Neural progenitor cell (in vitro differentiated cells): ENCODE measurements at regions not wholly inside any gene's neighbourhood (a gene's known extent, or its start where the extent isn't known, plus 50 kb on each side); places are given as distances from the start of the nearest gene placed in this dataset.

Experiments used
- EZH2 ChIP-seq: fragments of 200-600 bp; sonication (generic); IDR thresholded peaks from 2 replicates; pipeline ENCODE4 v1.6.1; 2017; ENCODE audit warnings: antibody characterized with exemption, mild to moderate bottlenecking, moderate library complexity
- EZH2phosphoT487 ChIP-seq: fragments of 200-600 bp; sonication (generic); IDR thresholded peaks from 2 replicates; pipeline ENCODE4 v1.6.1; 2017; ENCODE audit warnings: antibody characterized with exemption
- TF ChIP-seq, protein P1 (sequence below): fragments of 200-600 bp; sonication (generic); IDR thresholded peaks from 2 replicates; pipeline ENCODE4 v1.5.1; 2017; ENCODE audit warnings: antibody characterized with exemption, mild to moderate bottlenecking

DNA sequence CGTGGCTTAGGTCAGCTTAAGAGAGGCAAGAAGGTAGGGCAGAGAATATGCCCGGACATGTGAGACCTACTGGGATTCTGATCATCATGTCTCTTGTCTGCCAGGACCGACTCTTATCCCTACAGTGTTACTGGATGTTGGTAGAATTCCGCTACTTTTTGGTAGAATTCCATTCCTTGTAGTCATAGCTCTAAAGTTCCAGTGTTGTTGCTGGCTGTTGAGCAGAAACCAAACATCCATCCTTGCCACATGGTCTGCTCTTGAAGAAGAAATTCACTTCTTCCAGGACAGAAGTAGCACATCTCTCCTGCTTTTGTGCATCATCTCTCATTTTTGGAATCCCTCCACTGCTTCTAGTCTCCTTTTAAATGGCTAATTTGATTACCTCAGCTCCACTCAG, 453.7 kb downstream of the RPL10L start:
- TF ChIP-seq, protein P1, sequence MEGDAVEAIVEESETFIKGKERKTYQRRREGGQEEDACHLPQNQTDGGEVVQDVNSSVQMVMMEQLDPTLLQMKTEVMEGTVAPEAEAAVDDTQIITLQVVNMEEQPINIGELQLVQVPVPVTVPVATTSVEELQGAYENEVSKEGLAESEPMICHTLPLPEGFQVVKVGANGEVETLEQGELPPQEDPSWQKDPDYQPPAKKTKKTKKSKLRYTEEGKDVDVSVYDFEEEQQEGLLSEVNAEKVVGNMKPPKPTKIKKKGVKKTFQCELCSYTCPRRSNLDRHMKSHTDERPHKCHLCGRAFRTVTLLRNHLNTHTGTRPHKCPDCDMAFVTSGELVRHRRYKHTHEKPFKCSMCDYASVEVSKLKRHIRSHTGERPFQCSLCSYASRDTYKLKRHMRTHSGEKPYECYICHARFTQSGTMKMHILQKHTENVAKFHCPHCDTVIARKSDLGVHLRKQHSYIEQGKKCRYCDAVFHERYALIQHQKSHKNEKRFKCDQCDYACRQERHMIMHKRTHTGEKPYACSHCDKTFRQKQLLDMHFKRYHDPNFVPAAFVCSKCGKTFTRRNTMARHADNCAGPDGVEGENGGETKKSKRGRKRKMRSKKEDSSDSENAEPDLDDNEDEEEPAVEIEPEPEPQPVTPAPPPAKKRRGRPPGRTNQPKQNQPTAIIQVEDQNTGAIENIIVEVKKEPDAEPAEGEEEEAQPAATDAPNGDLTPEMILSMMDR = no peak
- no peak for TF ChIP-seq EZH2phosphoT487
- no peak for TF ChIP-seq EZH2
